GM23248 (cell line): ENCODE measurements at regions not wholly inside any gene's neighbourhood (a gene's known extent, or its start where the extent isn't known, plus 50 kb on each side); places are given as distances from the start of the nearest gene placed in this dataset.
"Not testable (repeated sequence)": the region's sequence is repeated elsewhere in the genome, so short reads cannot be mapped to it uniquely, and the experiment has no call there.

Experiments used
- EZH2 ChIP-seq: fragments of 200-600 bp; sonication (generic); IDR thresholded peaks from 2 replicates; pipeline ENCODE4 v1.6.1; 2018; ENCODE audit warnings: antibody characterized with exemption, mild to moderate bottlenecking; ENCODE audit not compliant: insufficient read depth, poor library complexity, severe bottlenecking
- EZH2phosphoT487 ChIP-seq: fragments of 200-600 bp; sonication (generic); IDR thresholded peaks from 2 replicates; pipeline ENCODE4 v1.6.1; 2018; ENCODE audit warnings: antibody characterized with exemption, moderate library complexity, mild to moderate bottlenecking, low read depth; ENCODE audit not compliant: insufficient read depth

DNA sequence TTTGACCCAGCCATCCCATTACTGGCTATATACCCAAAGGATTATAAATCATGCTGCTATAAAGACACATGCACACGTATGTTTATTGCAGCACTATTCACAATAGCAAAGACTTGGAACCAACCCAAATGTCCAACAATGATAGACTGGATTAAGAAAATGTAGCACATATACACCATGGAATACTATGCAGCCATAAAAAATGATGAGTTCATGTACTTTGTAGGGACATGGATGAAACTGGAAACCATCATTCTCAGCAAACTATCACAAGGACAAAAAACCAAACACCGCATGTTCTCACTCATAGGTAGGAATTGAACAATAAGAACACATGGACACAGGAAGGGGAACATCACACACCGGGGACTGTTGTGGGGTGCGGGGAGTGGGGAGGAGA, 128.8 kb upstream of the NIPBL start:
- TF ChIP-seq EZH2phosphoT487, EZH2: not testable (repeated sequence)
